ENCODE measurements at regions not wholly inside any gene's neighbourhood (a gene's known extent, or its start where the extent isn't known, plus 50 kb on each side); places are given as distances from the start of the nearest gene placed in this dataset.

DNA sequence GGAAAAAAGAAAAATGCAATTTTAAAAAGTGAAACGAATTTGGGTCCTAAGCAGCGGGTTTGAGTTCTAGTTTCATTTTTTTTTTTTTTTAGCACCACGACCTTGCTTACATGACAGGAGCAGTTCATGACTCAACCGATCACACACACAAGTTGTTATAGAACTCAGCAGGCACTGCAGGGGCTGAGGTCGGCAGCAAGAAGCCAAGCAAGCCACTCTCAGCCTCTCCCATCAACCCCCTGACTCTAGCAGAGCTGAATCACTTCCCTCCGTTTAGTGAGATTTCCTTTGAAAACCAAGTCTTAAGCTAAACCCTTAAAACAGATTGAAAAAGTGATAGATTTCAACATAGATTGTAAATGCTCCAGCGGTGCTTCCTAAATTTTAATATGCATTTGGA lies 520.8 kb downstream of the HAPSTR1 start:
- TF ChIP-seq, protein P1, sequence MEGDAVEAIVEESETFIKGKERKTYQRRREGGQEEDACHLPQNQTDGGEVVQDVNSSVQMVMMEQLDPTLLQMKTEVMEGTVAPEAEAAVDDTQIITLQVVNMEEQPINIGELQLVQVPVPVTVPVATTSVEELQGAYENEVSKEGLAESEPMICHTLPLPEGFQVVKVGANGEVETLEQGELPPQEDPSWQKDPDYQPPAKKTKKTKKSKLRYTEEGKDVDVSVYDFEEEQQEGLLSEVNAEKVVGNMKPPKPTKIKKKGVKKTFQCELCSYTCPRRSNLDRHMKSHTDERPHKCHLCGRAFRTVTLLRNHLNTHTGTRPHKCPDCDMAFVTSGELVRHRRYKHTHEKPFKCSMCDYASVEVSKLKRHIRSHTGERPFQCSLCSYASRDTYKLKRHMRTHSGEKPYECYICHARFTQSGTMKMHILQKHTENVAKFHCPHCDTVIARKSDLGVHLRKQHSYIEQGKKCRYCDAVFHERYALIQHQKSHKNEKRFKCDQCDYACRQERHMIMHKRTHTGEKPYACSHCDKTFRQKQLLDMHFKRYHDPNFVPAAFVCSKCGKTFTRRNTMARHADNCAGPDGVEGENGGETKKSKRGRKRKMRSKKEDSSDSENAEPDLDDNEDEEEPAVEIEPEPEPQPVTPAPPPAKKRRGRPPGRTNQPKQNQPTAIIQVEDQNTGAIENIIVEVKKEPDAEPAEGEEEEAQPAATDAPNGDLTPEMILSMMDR (IDR thresholded peaks at IDR 0.05; ENCODE audit: insufficient read depth, low read depth, low read length, missing control alignments), result no peak
- H3K4me3 ChIP-seq (ENCODE audit: low read depth, low read length), result no peak overlapping the region
- no peak for DNase-seq (ENCODE audit: low read depth)

DNA sequence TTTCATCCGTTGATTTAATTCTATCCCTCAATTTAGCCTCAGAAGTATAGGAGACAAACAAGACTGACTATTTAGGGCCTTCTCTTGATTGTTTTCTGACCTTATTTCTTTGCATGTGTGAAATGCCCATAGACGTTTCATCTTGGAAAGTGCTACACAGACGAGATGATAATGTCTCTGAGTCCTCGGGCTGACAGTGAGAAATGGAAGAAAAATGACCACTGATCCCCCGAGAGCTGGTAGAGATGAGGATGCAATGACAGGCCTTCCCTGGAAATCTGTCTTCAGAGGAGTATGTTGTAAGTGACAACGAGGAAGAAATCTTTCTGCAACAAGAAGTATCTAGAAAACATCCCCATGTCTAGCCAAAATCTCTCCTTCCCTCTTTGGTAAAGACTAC lies 522.9 kb downstream of the HAPSTR1 start:
- no peak for DNase-seq (ENCODE audit: low read depth)
- no peak overlapping the region for H3K4me3 ChIP-seq (ENCODE audit: low read depth, low read length)
- TF ChIP-seq, protein P1 (IDR thresholded peaks at IDR 0.05; ENCODE audit: insufficient read depth, low read depth, low read length, missing control alignments), result no peak

DNA sequence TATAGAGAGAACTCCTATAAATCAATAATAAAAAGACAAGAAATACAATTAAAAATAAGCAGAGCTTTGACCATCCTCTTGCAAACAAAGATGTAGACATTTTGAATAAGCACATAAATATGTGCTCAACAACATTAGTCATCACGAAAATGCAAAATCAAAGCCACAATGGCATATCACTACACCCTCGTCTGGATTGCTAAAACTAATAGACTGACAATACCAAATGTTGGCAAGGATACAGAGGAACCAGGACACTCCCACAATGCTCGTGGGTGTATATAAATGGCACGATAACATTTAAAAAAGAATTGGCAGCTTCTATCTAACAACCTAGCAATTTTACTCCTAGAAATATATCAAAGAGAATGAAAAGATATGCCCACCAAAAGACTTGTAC lies 530.8 kb downstream of the HAPSTR1 start:
- TF ChIP-seq, protein P1 (IDR thresholded peaks at IDR 0.05; ENCODE audit: insufficient read depth, low read depth, low read length, missing control alignments), result no peak
- H3K4me3 ChIP-seq (ENCODE audit: low read depth, low read length), result no peak overlapping the region
- no peak for DNase-seq (ENCODE audit: low read depth)

DNA sequence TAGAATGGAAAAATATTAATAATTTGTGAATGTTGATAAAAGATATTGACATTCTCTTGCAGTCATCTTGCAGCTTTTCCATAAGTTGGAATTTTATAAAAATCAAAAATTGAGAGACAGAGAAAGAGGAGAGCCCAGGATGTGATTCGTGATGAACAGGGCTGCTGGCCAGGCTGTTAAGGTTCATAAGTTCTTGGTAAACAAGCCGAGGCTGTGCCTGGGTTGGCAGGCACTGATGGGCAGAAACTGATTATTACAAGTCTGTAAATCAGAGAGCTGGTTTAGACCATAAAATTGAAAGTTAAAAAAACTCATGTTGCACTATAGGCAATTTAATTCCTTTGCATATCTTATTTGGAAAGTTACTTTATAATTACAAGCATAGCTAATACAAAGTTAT lies 533.7 kb downstream of the HAPSTR1 start:
- TF ChIP-seq, protein P1 (IDR thresholded peaks at IDR 0.05; ENCODE audit: insufficient read depth, low read depth, low read length, missing control alignments), result no peak
- no peak for DNase-seq (ENCODE audit: low read depth)
- no peak overlapping the region for H3K4me3 ChIP-seq (ENCODE audit: low read depth, low read length)

DNA sequence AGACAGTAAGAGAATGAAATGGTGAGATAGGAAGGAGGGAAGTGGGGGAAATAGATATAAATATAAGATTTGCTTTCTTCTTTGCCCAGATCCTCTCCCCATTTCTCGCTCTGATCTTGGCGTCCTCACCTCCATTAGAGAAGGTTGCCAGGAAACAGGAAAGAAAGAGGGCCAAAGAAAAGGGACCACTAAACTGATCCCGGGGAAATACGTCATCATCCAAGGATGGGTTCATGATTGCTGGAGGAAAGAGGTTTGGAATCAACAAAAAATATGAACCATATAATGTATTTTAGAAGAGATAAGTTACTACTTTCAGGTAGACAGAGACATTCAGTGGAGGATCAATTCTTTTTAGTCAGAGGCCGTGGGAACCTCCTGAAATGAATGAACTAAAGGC lies 536.0 kb downstream of the HAPSTR1 start:
- TF ChIP-seq, protein P1 (IDR thresholded peaks at IDR 0.05; ENCODE audit: insufficient read depth, low read depth, low read length, missing control alignments), result no peak
- DNase-seq (ENCODE audit: low read depth), result no peak
- no peak overlapping the region for H3K4me3 ChIP-seq (ENCODE audit: low read depth, low read length)

DNA sequence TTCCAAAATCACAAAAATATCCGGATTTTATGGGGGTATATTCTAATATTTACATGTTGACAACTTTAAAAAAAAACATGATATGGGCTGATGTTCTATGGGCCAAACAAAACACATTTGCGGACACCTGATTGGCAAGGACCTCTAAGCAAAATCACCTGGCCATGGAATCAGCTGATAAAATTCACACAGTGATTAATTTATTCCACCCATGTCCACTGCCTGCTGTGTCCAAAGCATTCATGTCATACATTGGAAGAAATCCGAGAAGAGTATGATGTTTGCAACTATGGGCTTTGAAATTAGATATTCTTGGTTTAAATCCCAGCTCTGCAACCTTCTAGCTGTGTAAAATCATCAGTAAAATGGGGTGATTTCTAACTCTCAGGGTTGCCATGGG lies 538.7 kb downstream of the HAPSTR1 start:
- TF ChIP-seq, protein P1 (IDR thresholded peaks at IDR 0.05; ENCODE audit: insufficient read depth, low read depth, low read length, missing control alignments), result no peak
- no peak overlapping the region for H3K4me3 ChIP-seq (ENCODE audit: low read depth, low read length)
- DNase-seq (ENCODE audit: low read depth), result no peak

DNA sequence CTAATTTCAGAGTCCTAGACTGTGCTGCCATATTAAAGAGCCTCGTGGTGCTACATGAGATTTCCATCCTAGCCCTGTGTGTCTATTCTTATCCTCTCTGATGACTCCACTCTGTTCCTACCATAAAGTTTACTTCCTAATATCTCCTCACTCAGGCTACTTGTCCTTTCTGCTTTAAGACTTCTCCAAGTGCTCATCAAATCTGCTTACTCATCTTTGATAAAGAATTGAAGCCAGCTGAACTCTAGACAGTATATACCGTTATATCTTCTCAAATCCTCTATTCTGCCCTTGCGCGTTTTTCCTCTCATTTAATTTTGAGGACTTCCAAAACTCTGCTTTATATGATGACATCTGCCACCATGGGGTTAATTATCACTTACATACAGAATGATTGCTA lies 539.5 kb downstream of the HAPSTR1 start:
- TF ChIP-seq, protein P1 (IDR thresholded peaks at IDR 0.05; ENCODE audit: insufficient read depth, low read depth, low read length, missing control alignments), result no peak
- H3K4me3 ChIP-seq (ENCODE audit: low read depth, low read length), result no peak overlapping the region
- no peak for DNase-seq (ENCODE audit: low read depth)
